Activated naive CD4-positive, alpha-beta T cell treated with anti-CD3 and anti-CD28 coated beads, Interleukin-2, amount 50 U/mL, for 72 hours (primary cell): ENCODE measurements at regions not wholly inside any gene's neighbourhood (a gene's known extent, or its start where the extent isn't known, plus 50 kb on each side); places are given as distances from the start of the nearest gene placed in this dataset.
"Not testable (repeated sequence)": the region's sequence is repeated elsewhere in the genome, so short reads cannot be mapped to it uniquely, and the experiment has no call there.

ENCODE experiments used
- ATAC-seq, 2 donors: fragments of 150-1000 bp; cut with Tn5 transposase; 2 replicates each; pipeline ENCODE4 v1.10.0; 2021; ENCODE audit warnings: mild to moderate bottlenecking in 2 of 2, moderate library complexity in 2 of 2
- DNase-seq, 2 donors: peaks; one replicate each; pipeline ENCODE4 v3.0.0; 2021 to 2022; ENCODE audit warnings: low spot score in 2 of 2
- H3K27ac Mint-ChIP-seq, 2 donors: one replicate each; pipeline ENCODE4 v1.8.0; 2022; ENCODE audit warnings: mild to moderate bottlenecking in 2 of 2, mixed read lengths in 2 of 2
- H3K36me3 Mint-ChIP-seq, 2 donors: one replicate each; pipeline ENCODE4 v1.8.0; 2022; ENCODE audit warnings: mixed read lengths in 2 of 2
- H3K9me3 Mint-ChIP-seq, 2 donors: one replicate each; pipeline ENCODE4 v1.8.0; 2022; ENCODE audit warnings: mixed read lengths in 2 of 2

DNA sequence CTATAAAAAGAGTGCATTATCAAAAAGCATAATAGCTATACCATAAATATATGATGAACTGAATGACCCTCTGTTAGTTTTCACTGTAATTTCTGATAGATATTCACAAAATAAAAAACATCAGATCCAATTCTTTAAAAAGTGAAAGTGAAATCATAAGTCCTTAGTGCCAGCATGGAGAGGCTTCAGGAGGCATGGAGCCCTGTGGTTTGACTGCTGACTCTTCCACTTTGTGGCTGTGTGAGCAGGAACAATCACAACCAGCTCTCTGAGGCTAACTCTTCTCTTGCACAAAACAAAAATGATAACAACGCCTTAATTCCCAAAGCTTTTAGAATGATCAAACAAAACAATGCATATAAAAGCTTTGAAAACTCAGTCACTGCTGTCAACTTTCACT is 1143.9 kb downstream of the PDHA2 start:
- ATAC-seq (no peak), DNase-seq (no peak)
- Mint-ChIP-seq H3K9me3 (peaks cover 4 to 11% of the 10 kb centered on the region in 2 donors), H3K36me3 (no peaks in the 10 kb centered on the region), H3K27ac (no peak overlapping the region)

DNA sequence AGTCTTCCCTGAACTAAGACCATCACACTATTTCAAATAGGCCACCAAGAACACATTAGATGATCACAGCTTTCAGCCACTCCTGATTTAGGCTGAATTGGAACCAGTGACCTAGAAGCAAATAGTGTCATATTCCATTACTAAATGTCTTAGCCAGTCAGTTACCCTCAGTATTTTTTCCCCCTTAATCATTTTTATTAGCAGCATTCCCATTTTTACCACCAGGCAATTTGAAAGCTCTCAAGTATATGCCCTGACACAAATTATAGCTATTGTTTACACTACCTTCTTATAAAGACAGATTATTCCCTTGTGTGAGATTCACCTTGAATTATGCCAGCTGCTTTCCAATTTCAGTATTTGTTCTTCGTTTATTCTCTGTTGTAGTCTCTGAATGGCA is 1146.9 kb downstream of the PDHA2 start:
- Mint-ChIP-seq H3K36me3 (no peaks in the 10 kb centered on the region), H3K27ac (no peak overlapping the region), H3K9me3 (peaks cover 0 to 11% of the 10 kb centered on the region in 2 donors)
- ATAC-seq (no peak), DNase-seq (no peak)

GRCh38 chr4:96991083-96991482 is 1151.2 kb downstream of the PDHA2 start:
- ATAC-seq (no peak), DNase-seq (no peak)
- Mint-ChIP-seq H3K9me3 (peaks cover 5 to 7% of the 10 kb centered on the region in 2 donors), H3K27ac (no peak overlapping the region), H3K36me3 (no peaks in the 10 kb centered on the region)

- Mint-ChIP-seq H3K27ac (no peak overlapping the region), H3K36me3 (no peaks in the 10 kb centered on the region), H3K9me3 (peaks cover 5 to 7% of the 10 kb centered on the region in 2 donors)
- no peak for DNase-seq
- ATAC-seq: no peak
These were observed 1150.8 kb downstream of the STPG2 start for GRCh38 chr4:96992443-96992842.

GRCh38 chr4:96993560-96993959 is 1149.7 kb downstream of the STPG2 start:
- no peak for DNase-seq
- Mint-ChIP-seq H3K27ac (no peak overlapping the region), H3K36me3 (no peaks in the 10 kb centered on the region), H3K9me3 (peaks cover 2 to 5% of the 10 kb centered on the region in 2 donors)
- ATAC-seq: no peak

- Mint-ChIP-seq H3K27ac (no peak overlapping the region), H3K36me3 (no peaks in the 10 kb centered on the region), H3K9me3 (peaks cover 5 to 6% of the 10 kb centered on the region in 2 donors)
- no peak for ATAC-seq
- no peak for DNase-seq
These were observed 1139.6 kb downstream of the STPG2 start for GRCh38 chr4:97003715-97004114.

DNA sequence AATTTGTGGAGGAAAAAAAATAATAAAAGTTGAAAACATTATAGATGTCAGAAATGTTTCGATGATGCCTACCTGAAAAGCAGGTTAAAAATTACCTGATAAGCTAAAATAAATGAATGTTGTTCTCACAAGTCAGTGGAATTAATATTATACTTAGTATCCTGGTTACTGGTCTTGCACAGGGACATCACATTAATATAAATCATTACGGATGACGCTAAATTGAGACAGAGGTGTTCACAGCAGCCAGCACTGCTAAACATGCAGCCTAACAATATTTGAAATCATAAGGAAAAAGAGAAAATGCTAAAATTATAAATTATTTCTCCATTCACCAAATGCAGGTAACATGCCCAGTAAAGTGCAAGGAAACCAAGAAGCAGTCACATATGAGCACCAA is 1130.0 kb downstream of the STPG2 start:
- H3K36me3 Mint-ChIP-seq: no peaks in the 10 kb centered on the region
- H3K27ac Mint-ChIP-seq: no peak overlapping the region
- DNase-seq: no peak
- ATAC-seq: no peak
- peaks cover 3 to 15% of the 10 kb centered on the region in 2 donors for H3K9me3 Mint-ChIP-seq

GRCh38 chr4:97013711-97014110 is 1129.6 kb downstream of the STPG2 start:
- ATAC-seq: no peak
- DNase-seq: no peak
- H3K27ac Mint-ChIP-seq: no peak overlapping the region
- peaks cover 3 to 15% of the 10 kb centered on the region in 2 donors for H3K9me3 Mint-ChIP-seq
- H3K36me3 Mint-ChIP-seq: no peaks in the 10 kb centered on the region

DNA sequence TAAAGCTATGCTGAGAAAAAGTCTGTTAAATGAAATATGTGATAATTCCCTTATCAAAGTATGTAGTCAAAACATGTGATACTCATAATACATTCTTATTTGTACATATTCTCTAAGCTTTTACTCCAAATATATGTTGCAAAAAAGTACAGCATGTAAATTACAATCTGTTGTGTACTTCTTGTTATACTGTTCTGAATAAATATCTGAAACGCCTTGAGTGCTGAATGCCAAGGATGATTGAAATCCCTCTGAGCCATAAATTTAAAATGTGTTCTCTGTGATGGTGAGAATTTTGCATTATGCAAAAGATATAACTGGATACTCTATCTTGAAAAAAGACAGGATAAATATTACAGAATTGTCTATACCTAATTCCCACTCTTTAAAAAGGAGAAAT is 1128.0 kb downstream of the STPG2 start:
- ATAC-seq (no peak), DNase-seq (no peak)
- Mint-ChIP-seq H3K36me3 (no peaks in the 10 kb centered on the region), H3K27ac (no peak overlapping the region), H3K9me3 (peaks cover 3 to 20% of the 10 kb centered on the region in 2 donors)

- Mint-ChIP-seq H3K9me3 (peaks cover 3 to 20% of the 10 kb centered on the region in 2 donors), H3K27ac (no peak overlapping the region), H3K36me3 (no peaks in the 10 kb centered on the region)
- DNase-seq: no peak
- no peak for ATAC-seq
These were observed 1126.9 kb downstream of the STPG2 start for GRCh38 chr4:97016186-97016907.

- DNase-seq (no peak), ATAC-seq (no peak)
- Mint-ChIP-seq H3K36me3 (no peaks in the 10 kb centered on the region), H3K9me3 (peaks cover 0 to 4% of the 10 kb centered on the region in 2 donors), H3K27ac (no peak overlapping the region)
These were observed 1115.4 kb downstream of the STPG2 start for GRCh38 chr4:97027728-97028410.

- DNase-seq (no peak), ATAC-seq (no peak)
- Mint-ChIP-seq H3K36me3 (no peaks in the 10 kb centered on the region), H3K27ac (no peak overlapping the region), H3K9me3 (no peaks in the 10 kb centered on the region)
These were observed 1114.5 kb downstream of the STPG2 start for GRCh38 chr4:97028785-97029184.

DNA sequence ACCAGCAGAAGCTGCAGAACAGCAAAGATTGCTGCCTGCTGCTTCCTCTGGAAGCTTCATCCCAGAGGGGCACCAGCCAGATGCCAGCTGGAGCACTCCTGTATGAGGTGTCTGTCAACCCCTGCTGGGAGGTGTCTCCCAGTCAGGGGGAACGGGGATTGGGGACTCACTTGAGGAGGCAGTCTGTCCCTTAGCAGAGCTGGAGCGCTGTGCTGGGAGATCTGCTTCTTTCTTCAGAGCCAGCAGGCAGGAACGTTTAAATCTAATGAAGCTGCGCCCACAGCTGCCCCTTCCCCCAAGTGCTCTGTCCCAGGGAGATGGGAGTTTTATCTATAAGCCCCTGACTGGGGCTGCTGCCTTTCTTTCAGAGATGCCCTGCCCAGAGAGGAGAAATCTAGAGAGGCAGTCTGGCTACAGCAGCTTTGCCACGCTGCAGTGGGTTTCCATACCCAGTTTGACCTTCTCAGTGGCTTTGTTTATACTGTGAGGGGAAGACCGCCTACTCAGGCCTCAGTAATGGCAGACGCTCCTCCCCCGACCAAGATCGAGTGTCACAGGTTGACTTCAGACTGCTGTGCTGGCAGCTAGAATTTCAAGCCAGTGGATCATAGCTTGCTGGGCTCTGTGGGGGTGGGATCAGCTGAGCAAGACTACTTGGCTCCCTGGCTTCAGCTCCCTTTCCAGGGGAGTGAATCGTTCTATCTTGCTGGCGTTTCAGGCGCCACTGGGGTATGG is 1105.7 kb downstream of the STPG2 start:
- not testable (repeated sequence) for DNase-seq, H3K36me3 Mint-ChIP-seq, H3K27ac Mint-ChIP-seq, ATAC-seq
- peaks cover 7 to 10% of the 10 kb centered on the region in 2 donors for H3K9me3 Mint-ChIP-seq

DNA sequence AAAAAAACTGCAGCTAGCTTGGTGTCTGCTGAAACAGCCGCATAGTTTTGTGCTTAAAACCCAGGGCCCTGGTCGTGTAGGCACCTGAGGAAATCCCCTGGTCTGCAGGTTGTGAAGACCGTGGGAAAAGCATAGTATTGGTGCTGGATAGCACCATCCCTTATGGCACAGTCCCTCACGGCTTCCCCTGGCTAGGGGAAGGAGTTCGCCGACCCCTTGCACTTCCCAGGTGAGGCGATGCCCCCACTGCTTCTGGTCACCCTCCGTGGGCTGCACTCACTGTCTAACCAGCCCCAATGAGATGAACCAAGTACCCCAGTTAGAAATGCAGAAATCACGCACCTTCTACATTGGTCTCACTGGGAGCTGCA is 1105.1 kb downstream of the STPG2 start:
- Mint-ChIP-seq H3K9me3 (peaks cover 7 to 10% of the 10 kb centered on the region in 2 donors), H3K36me3 (peaks cover 0 to 7% of the 10 kb centered on the region in 2 donors), H3K27ac (no peak overlapping the region)
- ATAC-seq: no peak
- no peak for DNase-seq

GRCh38 chr4:97072666-97073065 is 1070.6 kb downstream of the STPG2 start:
- no peak for ATAC-seq
- Mint-ChIP-seq H3K27ac (no peak overlapping the region), H3K9me3 (peaks cover 0 to 3% of the 10 kb centered on the region in 2 donors), H3K36me3 (no peaks in the 10 kb centered on the region)
- DNase-seq: no peak

- H3K9me3 Mint-ChIP-seq: peaks cover 0 to 3% of the 10 kb centered on the region in 2 donors
- DNase-seq (no peak), ATAC-seq (no peak)
- H3K36me3 Mint-ChIP-seq: no peaks in the 10 kb centered on the region
- no peak overlapping the region for H3K27ac Mint-ChIP-seq
These were observed 1070.1 kb downstream of the STPG2 start for GRCh38 chr4:97073194-97073593.

GRCh38 chr4:97074531-97074930 is 1068.7 kb downstream of the STPG2 start:
- DNase-seq: no peak
- no peak for ATAC-seq
- no peaks in the 10 kb centered on the region for H3K36me3 Mint-ChIP-seq
- H3K27ac Mint-ChIP-seq: no peak overlapping the region
- H3K9me3 Mint-ChIP-seq: peaks cover 0 to 6% of the 10 kb centered on the region in 2 donors
